HuH-7.5 (cell line): ENCODE measurements at regions not wholly inside any gene's neighbourhood (a gene's known extent, or its start where the extent isn't known, plus 50 kb on each side); places are given as distances from the start of the nearest gene placed in this dataset.

Experiments used
- DNase-seq: peaks from one replicate; pipeline ENCODE4 v3.0.0; 2011; ENCODE audit warnings: low spot score

GRCh38 chr9:21564175-21564574, 82.1 kb upstream of the IFNE start:
- DNase-seq, result no peak

- no peak for DNase-seq
Measured at GRCh38 chr9:21565155-21565554, 83.0 kb upstream of the IFNE start.

- no peak for DNase-seq
Measured at GRCh38 chr9:21567926-21568325, 85.8 kb upstream of the IFNE start.

- no peak for DNase-seq
Measured at GRCh38 chr9:21568484-21568883, 86.4 kb upstream of the IFNE start.

GRCh38 chr9:21569721-21570120, 87.6 kb upstream of the IFNE start:
- DNase-seq, result no peak

- no peak for DNase-seq
Measured at GRCh38 chr9:21570643-21571275, 88.6 kb upstream of the IFNE start.

GRCh38 chr9:21574261-21574660, 92.1 kb upstream of the IFNE start:
- no peak for DNase-seq

GRCh38 chr9:21576331-21577189, 94.4 kb upstream of the IFNE start:
- DNase-seq, result no peak

- DNase-seq, result no peak
Measured at GRCh38 chr9:21579247-21579671, 97.1 kb upstream of the IFNE start.

GRCh38 chr9:21579743-21580142, 97.6 kb upstream of the IFNE start:
- DNase-seq, result no peak

- no peak for DNase-seq
Measured at GRCh38 chr9:21580636-21581378, 98.7 kb upstream of the IFNE start.

GRCh38 chr9:21583628-21584377, 101.7 kb upstream of the IFNE start:
- DNase-seq, result no peak

- no peak for DNase-seq
Measured at GRCh38 chr9:21584890-21585289, 102.8 kb upstream of the IFNE start.

- no peak for DNase-seq
Measured at GRCh38 chr9:21585756-21586752, 103.9 kb upstream of the IFNE start.

GRCh38 chr9:21589344-21590056, 107.4 kb upstream of the IFNE start:
- no peak for DNase-seq

GRCh38 chr9:21590058-21590996, 108.2 kb upstream of the IFNE start:
- no peak for DNase-seq

- no peak for DNase-seq
Measured at GRCh38 chr9:21591221-21592062, 109.3 kb upstream of the IFNE start.

GRCh38 chr9:21592063-21592338, 109.9 kb upstream of the IFNE start:
- no peak for DNase-seq
